Nucleus accumbens (tissue), 56 donors: ENCODE measurements at regions not wholly inside any gene's neighbourhood (a gene's known extent, or its start where the extent isn't known, plus 50 kb on each side); places are given as distances from the start of the nearest gene placed in this dataset.

ENCODE experiments used
- DNase-seq, 56 donors: peaks; one replicate each; lab custom pipeline; 2025; lab: John Stamatoyannopoulos, UW

DNA sequence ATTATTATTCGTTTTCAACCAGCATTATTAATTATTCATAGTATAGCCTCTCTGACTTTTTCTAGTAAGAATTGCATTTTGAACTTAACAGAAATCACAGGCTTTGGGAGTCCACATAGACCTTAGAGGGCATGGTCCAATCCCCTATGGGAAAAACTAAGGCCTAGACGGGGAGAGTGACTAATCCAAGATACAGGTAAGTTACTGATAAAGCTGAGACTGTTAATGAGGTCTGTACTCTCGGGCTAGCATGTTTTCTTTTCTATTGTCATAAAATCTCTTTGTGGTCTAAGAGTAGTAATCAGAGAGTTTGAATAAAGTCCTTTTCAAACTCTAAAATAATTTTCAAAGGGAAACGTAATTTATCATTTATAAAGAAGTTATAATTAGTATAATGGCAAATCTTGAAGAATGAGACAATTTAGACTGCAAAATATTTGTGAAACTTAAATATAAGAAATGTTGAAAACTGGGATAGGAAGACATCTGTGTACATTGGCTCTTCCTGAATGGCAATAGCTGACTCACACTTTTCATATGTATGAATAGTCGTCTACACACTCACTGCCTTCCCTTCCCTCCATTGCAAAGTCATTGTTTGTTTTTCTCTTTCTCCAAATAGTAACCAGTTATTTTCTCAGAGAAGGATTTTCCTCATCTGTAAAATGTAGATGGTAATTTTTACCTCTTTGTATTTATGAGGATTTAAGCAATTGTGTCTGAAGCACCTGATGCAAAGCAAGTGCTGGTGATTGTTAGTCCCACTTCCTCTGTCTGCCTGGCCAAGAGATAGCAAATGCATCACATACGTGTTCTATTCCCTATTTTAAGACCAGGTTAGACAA, 207.9 kb upstream of the CD180 start:
- DNase-seq: no peak

DNA sequence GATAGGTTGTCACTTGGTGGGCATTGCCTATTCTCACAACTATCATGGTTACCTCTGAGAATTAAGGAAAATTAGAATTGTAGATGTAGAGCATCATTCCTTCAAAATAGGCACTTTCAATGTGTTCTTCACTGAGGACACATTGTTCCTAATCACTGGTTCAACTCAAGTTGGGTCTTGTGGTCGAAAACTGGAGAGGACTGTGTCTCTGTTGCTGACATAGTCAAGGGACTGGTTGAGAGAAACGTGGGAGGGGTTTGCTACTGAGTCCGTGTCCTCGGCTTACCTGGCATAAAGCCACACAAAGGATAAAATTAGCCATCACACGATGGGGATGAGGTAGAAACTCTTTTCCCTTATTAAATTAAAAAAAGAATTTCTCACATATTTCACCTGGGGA, 205.9 kb upstream of the CD180 start:
- no peak for DNase-seq

DNA sequence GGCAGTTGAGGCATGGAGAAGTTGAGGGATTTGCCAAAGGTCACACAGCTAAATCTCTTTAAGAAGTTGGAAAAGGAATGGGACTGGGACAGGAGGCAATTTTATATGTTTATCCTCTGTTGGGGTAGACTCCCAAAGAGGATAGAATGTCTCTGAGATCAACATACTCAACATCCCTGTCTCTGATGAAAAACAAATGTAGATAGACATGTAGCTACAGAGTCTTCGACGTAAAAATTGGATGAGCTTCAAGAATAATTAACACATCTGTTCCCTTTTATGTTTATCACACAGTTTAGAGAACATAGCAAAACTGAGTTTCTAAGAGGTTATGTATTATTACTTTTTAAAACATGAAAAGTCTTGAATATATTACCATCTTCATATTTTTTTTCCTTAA, 204.6 kb upstream of the CD180 start:
- DNase-seq: no peak

DNA sequence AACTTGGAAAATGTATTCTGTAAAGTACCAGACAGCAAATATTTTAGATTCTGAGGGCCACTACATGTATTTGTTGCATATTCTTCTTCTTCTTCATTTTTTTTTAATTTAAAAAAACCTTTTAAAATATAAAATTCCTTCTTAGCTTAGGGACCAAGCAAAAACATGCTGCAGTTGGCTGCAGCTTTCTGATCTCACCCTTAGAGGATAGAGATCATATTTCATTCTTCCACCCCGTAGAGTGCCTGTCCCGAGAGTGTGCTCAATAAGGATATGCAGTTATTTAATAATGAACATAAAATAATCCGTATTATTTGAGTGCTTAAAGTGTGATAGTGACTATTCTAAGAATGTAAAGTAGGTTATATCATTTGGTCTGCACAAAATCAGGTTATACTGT, 204.2 kb upstream of the CD180 start:
- DNase-seq: no peak

DNA sequence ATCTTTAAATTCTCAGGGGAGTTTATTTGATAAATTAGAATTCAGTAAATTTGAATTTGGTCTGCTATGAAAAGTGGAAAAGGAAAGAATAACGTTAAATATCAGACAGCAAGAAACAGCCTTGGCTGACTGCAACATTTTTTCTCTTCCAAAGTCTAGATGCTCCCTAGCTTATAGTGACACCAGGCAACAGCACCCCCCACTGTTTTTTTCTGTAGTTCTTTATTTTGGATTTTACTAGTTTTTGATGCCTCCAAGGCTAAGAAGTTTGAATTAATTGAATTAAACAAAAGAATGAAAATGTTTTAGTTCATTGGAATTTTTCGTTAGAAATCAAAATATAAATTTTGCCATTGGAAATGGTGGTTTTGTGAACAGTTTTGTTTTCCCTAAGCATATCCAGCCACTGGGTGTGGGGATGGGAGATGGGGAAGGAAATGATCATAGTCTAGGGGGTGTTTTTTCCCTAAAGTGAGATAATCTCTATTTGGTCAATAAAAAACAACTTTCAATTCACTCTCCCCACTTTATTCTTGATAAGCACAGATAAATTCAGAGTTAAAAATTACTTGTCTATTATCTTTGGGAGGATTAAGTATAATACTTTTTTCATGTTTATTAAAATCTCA, 199.3 kb upstream of the CD180 start:
- DNase-seq: peak in 9 of 56 donors; percentile 0 to 15 (median 6)

DNA sequence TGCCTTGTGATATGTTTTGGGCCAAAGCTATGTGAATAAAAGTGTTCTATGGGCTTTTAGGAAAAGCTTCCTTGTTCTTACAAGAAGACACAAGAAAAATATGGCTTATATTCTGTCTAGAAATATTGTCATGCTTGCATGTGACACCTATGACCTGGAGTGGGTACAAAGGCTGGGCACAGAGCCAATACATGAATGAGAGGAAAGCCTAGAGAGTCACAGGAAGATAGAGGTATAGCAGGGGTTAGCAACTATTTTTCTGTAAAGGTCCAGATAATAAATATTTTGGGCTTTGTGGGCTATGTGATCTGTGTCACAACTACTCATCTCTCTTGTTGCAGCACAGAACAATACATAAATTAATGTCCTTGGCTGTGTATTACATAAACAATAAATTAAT, 196.6 kb upstream of the CD180 start:
- DNase-seq: no peak

DNA sequence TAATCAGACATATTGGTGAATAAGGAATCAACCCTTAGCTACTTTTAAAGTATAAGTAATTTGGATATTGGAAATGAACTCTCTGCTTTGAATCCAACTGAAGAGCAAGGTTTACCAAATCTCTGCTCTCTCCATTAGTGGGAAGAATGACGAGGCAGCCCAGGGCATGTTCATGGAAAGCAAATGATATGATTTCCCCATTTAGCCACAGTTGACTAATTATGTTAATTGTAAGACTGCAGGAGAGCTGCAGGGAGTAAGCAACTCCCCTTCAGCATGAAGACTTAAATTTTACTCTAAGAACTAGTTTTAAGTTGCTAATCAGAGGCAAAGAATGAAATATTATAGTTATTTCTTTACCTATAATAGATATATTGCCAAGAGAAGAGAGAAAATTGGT, 194.3 kb upstream of the CD180 start:
- DNase-seq: no peak

DNA sequence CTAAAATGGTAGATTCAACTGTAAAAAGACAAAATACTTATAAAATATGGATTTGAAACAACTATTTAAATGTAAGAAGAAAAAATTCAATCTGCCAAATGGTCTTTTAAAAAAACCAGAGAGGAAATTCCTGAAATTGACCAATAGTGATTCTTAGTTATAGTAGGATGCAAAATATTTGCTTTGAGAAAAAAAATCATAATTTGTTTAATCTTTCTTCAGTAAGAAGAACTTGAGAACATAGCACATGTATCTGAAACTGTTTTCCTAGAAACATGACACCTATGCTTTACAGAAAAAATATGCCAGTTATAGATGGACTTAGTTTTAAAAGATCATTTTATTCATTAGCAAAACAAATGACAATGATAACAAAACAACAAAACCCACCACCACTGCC, 186.9 kb upstream of the CD180 start:
- no peak for DNase-seq

DNA sequence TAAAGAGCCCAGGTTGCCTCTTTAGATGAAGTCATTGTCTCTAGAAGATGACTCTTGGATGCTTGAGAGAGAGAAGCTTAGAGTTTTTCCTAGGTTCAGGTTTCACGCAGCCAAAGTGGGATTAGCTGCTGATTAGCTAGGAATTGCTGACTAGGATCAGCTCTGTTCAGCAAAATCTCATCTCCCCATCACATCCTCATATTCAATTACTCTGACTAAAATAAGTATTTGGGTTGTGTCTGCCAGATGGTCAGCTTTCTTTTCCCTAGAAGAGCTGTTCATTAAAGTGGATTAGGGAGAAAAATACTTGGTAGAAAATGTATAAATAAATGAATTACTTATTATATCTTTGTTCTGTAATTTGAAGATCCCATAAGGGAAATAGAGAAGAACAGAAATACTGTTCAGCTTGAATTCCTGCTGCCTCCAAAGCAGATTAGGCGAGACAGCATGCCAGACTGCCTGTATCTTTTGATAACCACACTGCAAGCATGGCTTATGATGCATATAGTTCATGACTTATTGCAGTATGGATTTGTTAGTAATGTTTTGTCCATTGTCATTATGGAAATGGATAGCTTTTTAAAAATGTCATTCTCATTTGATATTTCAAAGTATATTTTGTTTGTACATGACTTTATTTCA, 184.8 kb upstream of the CD180 start:
- DNase-seq: no peak

DNA sequence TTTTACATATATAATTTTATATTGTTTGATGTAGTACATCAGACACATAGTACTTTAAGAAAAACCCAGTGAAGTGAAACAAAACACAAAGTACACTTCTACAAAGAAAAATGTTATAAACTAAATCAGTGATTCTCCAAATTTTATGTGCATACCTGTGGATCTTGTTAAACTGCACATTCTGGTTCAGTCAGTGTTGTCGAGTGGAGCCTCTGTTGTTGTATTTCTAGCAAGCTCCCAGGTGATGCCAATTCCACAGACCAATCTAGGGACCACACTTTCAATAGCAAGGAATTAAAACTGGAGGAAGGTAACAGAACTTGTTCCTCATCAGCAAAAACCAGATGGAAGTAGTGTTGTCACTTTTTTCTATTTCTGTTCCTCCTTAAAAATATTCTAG, 183.8 kb upstream of the CD180 start:
- no peak for DNase-seq

DNA sequence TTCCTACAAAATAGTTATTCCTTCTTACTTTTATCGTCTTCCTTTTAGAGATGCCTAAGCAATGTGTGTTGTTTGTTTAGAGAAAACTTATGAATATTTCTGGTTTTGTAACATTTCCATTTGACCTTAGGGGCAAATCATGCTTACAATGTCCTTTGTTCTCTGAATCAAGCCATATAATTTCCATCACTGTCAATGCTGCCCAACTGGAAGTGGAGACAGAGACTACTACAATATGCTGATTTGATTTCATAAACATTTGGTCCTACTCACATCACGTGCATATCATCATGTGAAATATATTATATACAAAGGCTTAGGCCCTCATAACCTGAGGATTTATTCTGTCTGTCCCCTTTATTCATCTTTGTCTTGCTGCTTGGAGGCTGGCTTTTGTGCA, 183.2 kb upstream of the CD180 start:
- DNase-seq: no peak

DNA sequence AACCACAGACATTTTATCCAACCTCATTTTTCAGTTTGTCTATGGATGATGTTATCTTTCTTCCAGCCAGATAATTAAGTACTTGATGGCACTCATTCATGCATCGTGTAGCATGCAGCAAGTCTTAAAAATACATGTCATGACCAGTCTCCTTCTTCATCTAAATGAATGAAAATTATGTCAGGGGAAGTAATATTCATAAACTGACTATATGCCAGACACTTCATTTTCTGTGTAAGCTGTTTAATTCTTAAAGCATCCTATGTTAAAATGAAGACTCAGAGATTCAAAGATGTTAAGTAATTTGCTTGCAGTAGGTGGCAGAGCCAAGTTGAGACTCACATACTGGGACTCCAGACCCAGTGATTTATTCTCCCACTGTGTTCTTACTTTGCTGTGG, 181.7 kb upstream of the CD180 start:
- DNase-seq: no peak

DNA sequence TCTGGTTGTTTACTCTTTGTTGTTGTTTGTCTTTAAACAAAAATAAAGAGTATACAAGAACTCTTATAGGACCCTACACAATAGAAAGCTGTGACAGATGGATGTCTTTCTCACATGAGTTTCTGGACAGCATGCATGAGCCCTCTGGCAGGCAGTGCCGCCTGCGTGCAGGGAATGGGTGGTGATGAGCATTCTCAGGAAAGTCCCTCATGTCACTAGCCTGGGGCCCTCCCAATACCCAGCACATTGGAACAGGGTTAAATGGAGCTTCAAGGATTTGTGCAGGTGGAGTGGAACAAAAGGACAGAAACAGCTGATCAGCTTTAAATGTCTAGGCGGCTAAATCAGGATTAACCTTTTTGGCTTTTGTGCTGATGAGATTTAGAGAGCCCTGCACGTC, 181.0 kb upstream of the CD180 start:
- DNase-seq: peak in 4 of 56 donors; percentile 0 to 17 (median 12)

DNA sequence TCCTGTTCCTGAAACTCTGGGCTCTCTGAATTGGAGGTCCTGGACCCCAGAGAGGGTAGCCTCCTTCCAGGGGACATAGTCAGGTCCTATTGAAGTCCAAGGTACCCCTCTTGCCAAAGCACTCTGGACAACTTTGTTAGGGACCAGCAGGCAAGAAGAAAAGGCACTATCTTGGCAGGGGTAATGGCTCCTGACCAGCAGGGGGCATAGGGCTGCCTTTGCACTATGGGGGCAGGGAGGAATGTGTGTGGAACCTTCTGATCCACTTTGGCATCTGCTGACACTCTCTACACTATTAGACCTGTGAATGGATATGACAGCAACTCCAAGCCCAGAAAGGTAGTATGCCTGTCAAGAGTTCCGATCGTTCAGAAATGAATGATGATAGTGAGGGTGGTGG, 179.0 kb upstream of the CD180 start:
- DNase-seq: no peak

DNA sequence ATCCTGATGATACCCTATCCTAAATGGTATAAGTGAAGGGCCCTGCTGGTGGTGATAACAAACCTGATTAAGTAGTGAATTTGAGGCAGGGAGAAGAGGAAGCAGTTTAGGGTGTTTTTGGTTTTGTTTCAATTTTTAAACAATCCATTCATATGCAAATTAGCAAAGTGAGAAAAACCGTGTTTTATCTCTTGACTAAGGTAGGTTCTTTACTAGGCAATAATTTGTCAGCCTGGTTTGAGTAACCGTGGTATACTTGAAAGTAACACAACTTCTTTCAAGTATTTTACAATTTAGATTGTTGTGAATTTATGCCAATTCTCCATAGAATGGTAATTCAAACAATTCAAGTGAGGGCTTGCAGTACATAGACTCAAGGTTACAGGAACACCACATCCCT, 177.8 kb upstream of the CD180 start:
- no peak for DNase-seq

DNA sequence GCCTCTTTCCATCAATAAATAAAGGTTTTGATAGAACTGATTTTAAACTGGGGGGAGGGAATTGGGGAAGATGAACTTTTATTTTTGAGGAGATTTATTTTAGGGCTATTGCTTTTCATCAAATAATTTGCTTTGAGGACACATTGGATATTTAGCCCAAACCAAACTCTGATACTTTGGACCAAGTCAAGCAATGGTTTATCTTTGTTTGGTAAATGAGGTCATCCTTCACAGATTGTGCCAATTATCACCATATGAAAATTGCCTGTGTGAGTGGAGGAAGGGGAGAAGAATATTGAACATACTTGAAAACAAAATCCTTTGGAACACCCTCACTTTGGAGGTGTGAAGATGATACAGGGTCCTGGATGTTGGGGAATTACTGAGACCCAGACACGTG, 176.9 kb upstream of the CD180 start:
- no peak for DNase-seq

DNA sequence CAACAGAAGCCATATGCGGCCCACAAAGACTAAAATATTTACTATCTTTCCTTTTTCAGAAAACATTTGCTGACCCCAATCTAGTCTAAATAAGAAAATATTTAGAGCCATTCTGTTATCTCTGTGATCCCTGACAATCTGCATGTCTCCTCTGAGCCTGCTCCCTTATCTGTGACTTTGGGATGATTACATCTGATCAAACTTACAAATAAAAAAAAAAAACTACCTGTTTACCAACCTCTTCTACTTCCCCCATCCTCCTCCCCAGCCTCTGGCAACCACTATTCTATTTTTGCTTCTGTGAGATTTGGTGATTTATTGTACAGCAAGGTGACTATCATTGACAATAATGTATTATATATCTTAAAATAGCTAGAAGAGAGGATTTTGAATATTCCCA, 176.3 kb upstream of the CD180 start:
- no peak for DNase-seq

DNA sequence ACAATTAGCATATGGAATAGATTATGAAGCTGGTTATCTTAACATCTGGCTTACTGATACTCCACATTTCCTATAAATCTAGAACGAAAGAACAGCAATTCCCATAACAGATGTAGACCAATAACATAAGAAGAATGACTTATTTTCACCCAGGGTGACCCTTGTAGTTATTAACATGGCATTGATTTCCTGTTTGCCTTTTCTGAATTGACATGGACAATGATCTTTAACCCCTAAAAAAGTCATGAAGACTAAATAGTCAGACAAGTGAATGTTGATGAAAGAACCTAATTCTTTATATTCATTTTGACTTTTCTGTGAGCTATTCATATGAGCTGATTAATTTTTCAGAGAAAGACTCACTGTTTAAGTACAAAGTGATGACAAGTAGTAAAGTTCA, 175.3 kb upstream of the CD180 start:
- no peak for DNase-seq

DNA sequence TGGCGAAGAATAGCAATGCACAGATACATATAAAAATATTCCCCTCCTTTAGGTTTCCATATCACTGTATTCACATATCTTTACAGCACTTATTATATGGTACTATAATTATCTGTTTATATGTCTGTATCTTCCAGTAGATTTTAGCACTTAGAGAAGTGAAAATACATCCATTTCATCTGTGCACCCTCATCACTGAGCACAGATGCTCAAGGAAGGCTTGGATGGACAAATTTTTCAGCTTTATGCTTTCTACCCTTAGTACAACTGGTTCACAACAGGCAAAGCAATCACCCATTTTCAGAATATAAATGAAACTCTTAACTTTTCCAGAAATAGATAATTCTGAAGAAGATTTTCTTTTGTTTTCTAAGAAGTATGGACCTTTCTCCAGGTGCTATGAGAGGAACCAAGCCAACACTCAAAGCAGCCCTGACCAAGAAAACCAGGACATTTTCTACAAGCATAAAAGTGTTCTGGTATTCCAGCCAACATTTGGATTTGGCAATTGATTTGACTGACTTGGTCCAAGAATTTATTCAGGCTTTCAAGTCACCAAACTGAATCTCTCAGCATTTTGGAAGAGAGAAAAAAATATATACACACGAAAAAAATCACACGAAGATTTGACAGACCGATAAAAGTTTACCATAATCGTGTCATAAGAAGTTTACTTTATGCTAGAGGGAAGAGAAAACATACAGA, 170.2 kb upstream of the CD180 start:
- no peak for DNase-seq

DNA sequence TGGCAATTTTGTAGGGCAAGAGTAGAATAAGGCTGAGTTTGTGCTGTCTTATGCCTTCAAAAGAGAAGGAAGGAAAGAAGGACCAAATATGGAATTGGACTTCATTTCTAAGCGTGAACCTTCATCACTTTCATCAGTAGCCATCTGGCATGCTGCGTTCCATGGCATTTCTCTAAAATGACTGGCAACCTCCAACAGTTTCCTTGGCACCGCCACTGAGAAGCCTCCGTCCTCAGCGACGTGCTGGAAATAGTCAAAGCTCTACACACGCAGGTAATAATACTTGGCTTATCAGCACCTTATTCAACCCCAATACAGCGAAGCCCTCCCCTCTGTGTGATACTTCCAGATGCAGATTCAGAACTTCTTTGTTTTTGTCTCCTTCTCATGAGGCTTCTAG, 169.7 kb upstream of the CD180 start:
- DNase-seq: no peak

DNA sequence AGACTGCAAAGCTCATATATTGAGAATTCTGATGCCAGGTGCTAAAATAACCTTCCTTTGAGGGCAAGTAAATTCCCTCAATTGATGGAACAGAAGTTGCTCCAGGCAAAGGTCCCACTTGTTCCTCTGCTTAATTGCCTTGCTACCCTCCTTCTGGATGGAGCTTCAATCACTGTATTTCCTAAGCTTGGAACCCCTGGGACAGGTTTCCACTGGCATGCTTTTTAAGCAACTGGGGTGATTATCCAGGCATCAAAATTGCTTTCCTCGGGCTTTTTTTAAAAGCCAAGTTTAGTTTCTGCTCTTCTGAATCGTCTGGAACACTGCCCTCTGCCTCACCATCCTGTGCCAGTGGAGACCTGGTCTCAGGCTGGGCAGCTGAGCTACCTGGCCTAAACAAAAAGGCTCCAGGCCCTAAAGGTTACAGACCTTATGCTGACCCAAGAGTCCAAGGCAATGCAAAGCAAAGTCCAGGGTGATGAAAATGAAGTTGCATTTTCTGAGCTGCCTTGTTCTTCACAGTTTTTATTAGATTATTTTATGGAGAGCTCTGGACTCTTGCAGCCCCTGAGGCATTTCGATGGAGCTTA, 167.9 kb upstream of the CD180 start:
- no peak for DNase-seq
